ENCODE measurements at regions not wholly inside any gene's neighbourhood (a gene's known extent, or its start where the extent isn't known, plus 50 kb on each side); places are given as distances from the start of the nearest gene placed in this dataset.

DNA sequence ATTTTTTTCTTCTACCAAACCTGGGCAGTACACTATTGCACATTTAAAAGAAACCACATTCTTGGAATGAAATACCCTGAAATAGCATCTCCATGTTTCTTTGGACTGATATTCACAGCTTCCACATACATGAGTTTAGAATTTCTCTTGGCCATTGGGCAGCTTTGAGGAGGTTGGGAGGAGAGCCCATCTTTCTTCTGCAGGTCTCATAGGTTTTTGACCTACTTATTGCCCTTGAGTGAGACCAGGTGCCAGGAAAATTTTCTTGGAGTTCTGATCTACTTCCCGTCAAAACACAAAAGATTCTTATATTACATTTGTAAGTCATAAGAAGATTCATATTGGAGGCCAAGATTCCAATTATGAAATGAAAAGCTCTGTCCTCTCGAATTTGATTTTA, 212.0 kb downstream of the IBTK start:
- Mint-ChIP-seq H3K36me3 (no peaks in the 10 kb centered on the region), H3K4me1 (no peaks in the 10 kb centered on the region), H3K9me3 (no peaks in the 10 kb centered on the region), H3K27me3 (ENCODE audit: low read depth in 2 of 2) (no peaks in the 10 kb centered on the region), H3K27ac (no peak overlapping the region), H3K4me3 (no peak overlapping the region)
- no CpG with 5 or more reads among the region's 2 CpGs for WGBS (ENCODE audit: insufficient coverage)
- Histone ChIP-seq H3K4me3 (ENCODE audit: low read length) (no peak overlapping the region), H3K36me3 (ENCODE audit: control insufficient read depth, insufficient read depth, low read length) (no peaks in the 10 kb centered on the region), H3K9me3 (ENCODE audit: control insufficient read depth, insufficient read depth, low read length) (no peaks in the 10 kb centered on the region), H3K27me3 (ENCODE audit: control insufficient read depth, insufficient read depth, low read length) (no peaks in the 10 kb centered on the region), H3K4me1 (ENCODE audit: control insufficient read depth, insufficient read depth, low read length) (no peaks in the 10 kb centered on the region), H3K27ac (ENCODE audit: low read length) (no peak overlapping the region)
- intact Hi-C loops (cut with micrococcal nuclease), result no loop called here
- ATAC-seq (no peak), DNase-seq (no peak)
- TF ChIP-seq, protein P1, sequence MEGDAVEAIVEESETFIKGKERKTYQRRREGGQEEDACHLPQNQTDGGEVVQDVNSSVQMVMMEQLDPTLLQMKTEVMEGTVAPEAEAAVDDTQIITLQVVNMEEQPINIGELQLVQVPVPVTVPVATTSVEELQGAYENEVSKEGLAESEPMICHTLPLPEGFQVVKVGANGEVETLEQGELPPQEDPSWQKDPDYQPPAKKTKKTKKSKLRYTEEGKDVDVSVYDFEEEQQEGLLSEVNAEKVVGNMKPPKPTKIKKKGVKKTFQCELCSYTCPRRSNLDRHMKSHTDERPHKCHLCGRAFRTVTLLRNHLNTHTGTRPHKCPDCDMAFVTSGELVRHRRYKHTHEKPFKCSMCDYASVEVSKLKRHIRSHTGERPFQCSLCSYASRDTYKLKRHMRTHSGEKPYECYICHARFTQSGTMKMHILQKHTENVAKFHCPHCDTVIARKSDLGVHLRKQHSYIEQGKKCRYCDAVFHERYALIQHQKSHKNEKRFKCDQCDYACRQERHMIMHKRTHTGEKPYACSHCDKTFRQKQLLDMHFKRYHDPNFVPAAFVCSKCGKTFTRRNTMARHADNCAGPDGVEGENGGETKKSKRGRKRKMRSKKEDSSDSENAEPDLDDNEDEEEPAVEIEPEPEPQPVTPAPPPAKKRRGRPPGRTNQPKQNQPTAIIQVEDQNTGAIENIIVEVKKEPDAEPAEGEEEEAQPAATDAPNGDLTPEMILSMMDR (IDR thresholded peaks at IDR 0.05), result no peak

DNA sequence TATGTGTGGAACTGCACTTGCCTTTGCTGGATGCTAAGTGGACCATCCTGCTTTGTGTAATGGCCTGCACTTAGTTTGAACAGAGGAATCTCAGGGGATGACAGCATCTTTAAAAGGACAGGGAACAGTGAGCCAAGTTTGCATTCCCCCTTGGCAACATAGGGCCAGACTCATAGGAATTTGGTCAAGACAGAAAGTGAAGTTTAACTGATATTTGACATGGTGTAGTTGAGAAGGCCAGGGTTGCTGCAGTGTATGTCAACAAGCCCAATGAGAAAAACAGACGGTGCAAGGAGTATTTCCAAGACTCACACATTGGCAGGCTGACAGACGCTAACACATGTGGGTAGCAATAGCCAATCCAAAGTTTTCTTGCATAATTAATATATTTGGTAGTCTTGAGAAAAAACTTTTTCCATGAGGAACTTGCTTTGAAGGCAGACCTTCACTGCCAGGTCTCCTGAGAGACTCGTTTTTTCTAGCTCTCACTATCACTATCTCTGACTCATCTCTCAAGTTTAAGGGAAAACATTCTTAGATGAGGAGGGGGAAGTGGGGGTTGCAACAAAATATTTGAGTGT, 213.8 kb downstream of the IBTK start:
- WGBS (ENCODE audit: insufficient coverage), result 92% methylated on average over 2 of the region's 3 CpGs
- no peaks in the 10 kb centered on the region for H3K36me3 Mint-ChIP-seq

DNA sequence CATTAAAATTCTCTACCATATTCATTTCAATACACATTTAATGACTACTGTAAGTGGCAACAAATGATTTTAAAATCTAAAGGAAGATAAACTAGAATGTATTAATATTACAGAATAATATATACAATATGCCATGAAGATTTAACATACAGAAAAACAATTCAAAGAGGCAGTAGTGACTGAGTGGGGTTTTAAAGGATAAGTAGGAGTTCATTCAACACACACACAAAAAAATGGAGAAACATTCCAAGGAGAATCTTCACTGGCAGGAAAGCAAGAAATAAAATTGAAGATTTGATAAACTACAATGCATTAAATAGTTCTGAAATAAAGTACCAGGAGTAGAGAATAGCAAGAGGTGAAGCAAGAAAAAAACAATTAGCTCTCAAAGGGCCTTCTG, 215.1 kb downstream of the IBTK start:
- no peaks in the 10 kb centered on the region for H3K9me3 Mint-ChIP-seq
- H3K4me1 ChIP-seq (ENCODE audit: control insufficient read depth, insufficient read depth, low read length), result no peaks in the 10 kb centered on the region
- no peaks in the 10 kb centered on the region for H3K9me3 ChIP-seq (ENCODE audit: control insufficient read depth, insufficient read depth, low read length)
- TF ChIP-seq, protein P1 (IDR thresholded peaks at IDR 0.05), result no peak
- no peaks in the 10 kb centered on the region for H3K4me1 Mint-ChIP-seq
- no peak overlapping the region for H3K4me3 ChIP-seq (ENCODE audit: low read length)
- no peaks in the 10 kb centered on the region for H3K27me3 ChIP-seq (ENCODE audit: control insufficient read depth, insufficient read depth, low read length)
- no peak overlapping the region for H3K4me3 Mint-ChIP-seq
- no peaks in the 10 kb centered on the region for H3K36me3 Mint-ChIP-seq
- no peaks in the 10 kb centered on the region for H3K27me3 Mint-ChIP-seq (ENCODE audit: low read depth in 2 of 2)
- ATAC-seq (no peak), DNase-seq (no peak)
- H3K36me3 ChIP-seq (ENCODE audit: control insufficient read depth, insufficient read depth, low read length), result no peaks in the 10 kb centered on the region
- H3K27ac Mint-ChIP-seq, result no peak overlapping the region
- intact Hi-C loops (cut with micrococcal nuclease), result no loop called here
- no peak overlapping the region for H3K27ac ChIP-seq (ENCODE audit: low read length)

More for the DNA sequence above, 213.8 kb downstream of the IBTK start:
- no peaks in the 10 kb centered on the region for H3K4me1 ChIP-seq (ENCODE audit: control insufficient read depth, insufficient read depth, low read length)
- H3K27ac ChIP-seq (ENCODE audit: low read length), result no peak overlapping the region
- no peaks in the 10 kb centered on the region for H3K27me3 Mint-ChIP-seq (ENCODE audit: low read depth in 2 of 2)
- H3K9me3 ChIP-seq (ENCODE audit: control insufficient read depth, insufficient read depth, low read length), result no peaks in the 10 kb centered on the region
- intact Hi-C loops (cut with micrococcal nuclease), result no loop called here
- no peak overlapping the region for H3K27ac Mint-ChIP-seq
- H3K27me3 ChIP-seq (ENCODE audit: control insufficient read depth, insufficient read depth, low read length), result no peaks in the 10 kb centered on the region
- no peak overlapping the region for H3K4me3 ChIP-seq (ENCODE audit: low read length)
- H3K9me3 Mint-ChIP-seq, result no peaks in the 10 kb centered on the region
- ATAC-seq (no peak), DNase-seq (no peak)
- no peaks in the 10 kb centered on the region for H3K36me3 ChIP-seq (ENCODE audit: control insufficient read depth, insufficient read depth, low read length)
- no peaks in the 10 kb centered on the region for H3K4me1 Mint-ChIP-seq
- TF ChIP-seq, protein P1 (IDR thresholded peaks at IDR 0.05), result no peak
- H3K4me3 Mint-ChIP-seq, result no peak overlapping the region

DNA sequence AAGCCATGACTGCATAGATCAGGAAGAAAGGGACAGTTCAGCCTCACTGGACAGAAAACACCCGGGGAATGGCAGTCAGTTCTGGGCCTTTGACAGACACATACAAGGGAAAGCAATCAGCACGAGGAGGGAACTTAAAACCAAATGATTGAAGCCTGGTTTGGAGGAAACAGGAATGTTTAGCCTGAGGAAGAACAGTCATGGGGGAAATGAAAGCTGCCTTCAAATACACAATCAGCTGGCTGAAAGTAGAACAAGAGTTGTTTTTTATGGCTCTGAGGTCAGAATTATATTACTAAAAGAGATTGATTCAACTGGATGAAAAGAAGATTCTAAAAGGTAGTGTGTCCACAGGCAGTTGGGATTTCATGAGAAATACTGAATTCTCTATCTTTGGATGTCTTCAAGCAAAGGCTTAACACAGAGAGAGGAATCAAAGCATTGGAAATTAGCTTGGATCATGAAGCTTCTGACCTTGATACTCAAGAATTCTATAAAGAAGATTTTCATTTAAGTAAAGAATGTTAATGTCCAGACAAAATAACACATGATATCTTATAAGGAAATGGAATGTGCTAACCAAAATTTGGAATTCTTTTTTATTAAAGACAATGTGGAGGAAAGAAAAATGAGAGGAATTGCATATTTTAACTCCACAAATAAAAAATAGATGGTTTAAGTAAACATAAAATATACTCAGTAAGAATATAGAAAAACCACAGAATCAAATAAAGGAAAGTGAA, 216.6 kb downstream of the IBTK start:
- intact Hi-C loops (cut with micrococcal nuclease), result no loop called here
- no peak overlapping the region for H3K4me3 ChIP-seq (ENCODE audit: low read length)
- Mint-ChIP-seq H3K36me3 (no peaks in the 10 kb centered on the region), H3K9me3 (no peaks in the 10 kb centered on the region), H3K27ac (no peak overlapping the region), H3K4me3 (no peak overlapping the region), H3K27me3 (ENCODE audit: low read depth in 2 of 2) (no peaks in the 10 kb centered on the region), H3K4me1 (no peaks in the 10 kb centered on the region)
- no peaks in the 10 kb centered on the region for H3K36me3 ChIP-seq (ENCODE audit: control insufficient read depth, insufficient read depth, low read length)
- DNase-seq, result no peak
- H3K27ac ChIP-seq (ENCODE audit: low read length), result no peak overlapping the region
- no peaks in the 10 kb centered on the region for H3K4me1 ChIP-seq (ENCODE audit: control insufficient read depth, insufficient read depth, low read length)
- ATAC-seq, result no peak
- TF ChIP-seq, protein P1 (IDR thresholded peaks at IDR 0.05), result no peak
- no peaks in the 10 kb centered on the region for H3K27me3 ChIP-seq (ENCODE audit: control insufficient read depth, insufficient read depth, low read length)
- no peaks in the 10 kb centered on the region for H3K9me3 ChIP-seq (ENCODE audit: control insufficient read depth, insufficient read depth, low read length)
- WGBS (ENCODE audit: insufficient coverage), result 58% methylated on average over 2 of the region's 2 CpGs
